NCI-H1694 treated with DMSO at 0.1 percent for 48 hours (cell line): ENCODE measurements at regions not wholly inside any gene's neighbourhood (a gene's known extent, or its start where the extent isn't known, plus 50 kb on each side); places are given as distances from the start of the nearest gene placed in this dataset.
"Not testable (repeated sequence)": the region's sequence is repeated elsewhere in the genome, so short reads cannot be mapped to it uniquely, and the experiment has no call there.

Experiments used
- DNase-seq: peaks from one replicate; lab custom pipeline; 2025; lab: John Stamatoyannopoulos, UW

DNA sequence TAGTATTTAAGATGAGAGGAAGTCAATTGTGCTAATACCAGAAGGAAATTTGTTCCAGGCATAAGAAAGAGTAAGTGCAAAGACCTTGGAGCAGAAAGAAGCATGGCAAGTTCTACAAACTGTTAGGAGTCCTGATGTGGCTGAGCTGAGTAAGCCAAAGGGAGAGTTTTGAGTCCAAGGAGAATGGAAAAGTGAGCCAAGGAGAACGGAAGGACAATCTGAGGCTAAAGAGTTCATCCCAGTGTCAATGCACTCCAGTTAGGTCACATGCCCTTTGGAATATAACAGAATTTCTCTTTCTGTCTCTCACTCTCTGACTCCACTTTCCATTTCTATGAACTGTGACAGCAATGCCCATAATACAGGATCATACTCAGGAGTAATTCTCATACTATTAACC, 224.7 kb downstream of the CAAP1 start:
- no peak for DNase-seq

- no peak for DNase-seq
These were observed 226.9 kb downstream of the CAAP1 start for GRCh38 chr9:26665666-26666065.

DNA sequence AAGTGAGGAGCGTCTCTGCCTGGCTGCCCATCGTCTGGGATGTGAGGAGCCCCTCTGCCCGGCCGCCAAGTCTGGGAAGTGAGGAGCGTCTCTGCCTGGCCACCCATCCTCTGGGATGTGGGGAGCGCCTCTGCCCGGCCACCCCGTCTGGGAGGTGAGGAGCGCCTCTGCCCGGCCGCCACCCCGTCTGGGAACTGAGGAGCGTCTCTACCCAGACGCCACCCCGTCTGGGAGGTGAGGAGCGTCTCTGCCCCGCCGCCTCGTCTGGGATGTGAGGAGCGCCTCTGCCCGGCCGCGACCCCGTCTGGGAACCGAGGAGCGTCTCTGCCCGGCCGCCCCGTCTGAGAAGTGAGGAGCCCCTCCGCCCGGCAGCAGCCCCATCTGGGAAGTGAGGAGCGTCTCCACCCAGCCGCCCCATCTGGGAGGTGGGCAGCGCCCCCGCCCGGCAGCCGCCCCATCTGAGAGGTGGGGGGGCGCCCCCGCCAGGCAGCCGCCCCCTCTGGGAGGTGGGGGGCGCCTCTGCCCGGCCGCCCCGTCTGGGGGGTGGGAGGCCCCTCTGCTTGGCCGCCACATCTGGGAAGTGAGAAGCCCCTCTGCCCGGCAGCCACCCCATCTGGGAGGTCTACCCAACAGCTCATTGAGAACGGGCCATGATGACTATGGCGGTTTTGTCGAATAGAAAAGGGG, 228.4 kb downstream of the CAAP1 start:
- not testable (repeated sequence) for DNase-seq

- DNase-seq, result no peak
These were observed 230.1 kb downstream of the CAAP1 start for GRCh38 chr9:26662476-26662875.

DNA sequence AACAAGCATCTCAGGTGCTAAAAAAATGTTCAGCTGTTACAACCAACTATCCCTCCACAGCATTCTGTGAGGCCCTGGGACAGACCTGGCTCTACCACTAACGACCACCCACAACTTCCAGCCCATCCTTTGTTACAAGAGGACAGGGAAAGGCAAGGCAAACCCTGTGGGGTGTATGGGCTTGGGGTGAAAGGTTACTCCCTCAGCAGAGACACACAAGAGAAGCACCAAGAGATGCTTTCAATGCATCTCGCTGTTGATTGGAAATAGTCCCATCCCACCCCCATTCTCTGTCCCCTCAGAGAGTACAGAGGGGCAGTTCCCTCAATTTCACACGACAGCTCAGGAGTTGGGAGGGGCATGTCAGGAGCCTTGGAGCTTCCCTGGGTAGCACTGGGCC, 234.1 kb downstream of the CAAP1 start:
- DNase-seq, result no peak

- no peak for DNase-seq
These were observed 234.6 kb downstream of the CAAP1 start for GRCh38 chr9:26657958-26658357.

DNA sequence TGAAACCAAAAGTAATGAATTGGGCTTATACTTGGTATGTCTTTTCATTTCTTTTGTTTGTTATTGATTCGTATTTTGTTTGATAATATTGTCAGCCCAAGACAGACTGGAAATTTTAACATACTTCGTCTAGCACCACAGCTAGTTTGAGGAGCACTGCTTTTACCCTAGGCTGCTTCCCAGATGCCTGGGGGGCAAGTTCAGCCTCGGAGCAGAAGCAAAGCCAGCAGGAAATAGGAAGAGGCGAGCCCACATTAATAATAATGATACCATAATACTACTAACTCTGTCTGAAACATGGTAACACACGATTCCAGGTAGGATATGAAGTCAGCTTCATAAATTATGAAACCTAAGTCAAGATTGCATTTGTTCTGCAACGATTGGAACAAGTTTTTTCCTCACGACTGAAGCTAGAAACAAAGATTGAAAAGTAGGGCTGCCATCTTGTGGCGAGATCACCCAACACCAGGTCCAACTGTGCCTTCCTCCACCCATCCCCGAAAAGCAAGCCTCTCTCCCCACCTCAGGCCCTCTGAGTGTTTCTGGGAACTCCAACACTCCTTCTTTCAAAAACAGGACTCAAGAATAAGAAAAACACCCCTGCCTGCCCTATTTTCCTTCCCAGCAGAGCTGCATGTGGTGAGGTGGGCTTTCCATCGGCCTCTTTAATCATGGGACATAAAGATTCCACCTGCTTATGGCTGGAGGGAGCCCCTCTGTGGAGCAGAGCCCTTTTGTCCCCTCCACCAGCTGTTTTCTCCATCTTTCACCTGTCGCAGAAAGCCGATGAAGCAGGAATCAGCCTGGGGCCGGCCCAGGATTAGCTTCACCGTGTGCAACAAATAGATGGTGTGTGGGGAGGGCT, 236.4 kb downstream of the CAAP1 start:
- DNase-seq, result no peak

DNA sequence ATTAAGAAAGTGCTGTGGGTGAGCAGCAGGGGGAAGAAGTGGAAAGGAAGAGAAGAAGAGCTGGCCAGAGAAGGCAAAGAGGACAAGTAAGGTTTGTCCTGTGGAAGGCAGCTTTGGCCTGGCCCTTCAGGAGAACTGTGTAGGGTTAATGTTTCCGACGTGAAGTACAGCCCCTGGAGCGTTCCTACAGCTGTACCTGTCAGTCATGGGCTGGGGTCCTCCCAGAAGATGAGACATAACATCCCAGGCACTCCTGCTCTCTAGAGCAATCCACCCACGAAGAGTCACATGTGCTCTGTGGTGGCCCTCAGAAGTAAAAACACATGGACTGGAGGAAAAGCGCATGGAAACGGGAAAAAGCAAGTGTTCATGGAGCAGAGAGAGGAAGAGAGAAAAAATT, 237.4 kb downstream of the CAAP1 start:
- DNase-seq, result no peak

- DNase-seq, result no peak
These were observed 242.3 kb downstream of the CAAP1 start for GRCh38 chr9:26650325-26650724.

DNA sequence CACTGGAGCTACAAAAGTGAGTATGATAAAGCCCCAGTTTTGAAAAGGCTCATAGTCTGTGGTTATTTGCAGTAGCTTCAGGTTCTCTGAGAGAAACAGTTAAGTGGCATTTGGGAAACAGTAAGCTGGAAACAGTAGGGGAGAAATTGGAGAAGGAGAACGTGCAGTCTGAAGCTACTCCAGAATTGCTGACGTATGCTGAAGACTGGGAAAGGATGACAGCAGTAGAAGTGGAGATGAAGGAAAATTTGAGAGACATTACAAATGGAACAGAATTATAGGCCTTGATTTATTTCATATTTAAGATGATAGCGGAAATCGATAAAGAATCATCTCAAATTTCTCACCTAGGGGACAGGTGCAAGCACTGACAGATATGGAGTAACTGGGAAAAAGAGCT, 248.8 kb downstream of the CAAP1 start:
- DNase-seq, result no peak

DNA sequence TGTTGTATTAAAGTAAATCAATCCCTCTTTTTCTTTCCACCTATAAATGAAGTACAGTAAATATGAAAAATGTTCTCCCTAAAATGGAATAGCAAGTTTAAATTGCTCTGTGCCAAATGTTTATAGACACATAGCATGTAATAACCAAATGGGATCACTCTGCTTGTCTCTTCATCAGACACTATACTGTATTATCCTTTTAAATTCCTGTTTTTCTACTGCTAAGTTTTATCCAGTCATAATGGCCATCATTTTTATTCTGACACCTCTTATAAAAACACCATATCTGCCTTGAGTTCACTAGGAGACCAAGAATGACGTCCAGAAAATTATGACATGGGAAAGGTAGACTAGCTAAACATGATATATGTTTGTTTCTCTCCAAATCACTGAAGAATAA, 252.8 kb downstream of the CAAP1 start:
- DNase-seq, result no peak

DNA sequence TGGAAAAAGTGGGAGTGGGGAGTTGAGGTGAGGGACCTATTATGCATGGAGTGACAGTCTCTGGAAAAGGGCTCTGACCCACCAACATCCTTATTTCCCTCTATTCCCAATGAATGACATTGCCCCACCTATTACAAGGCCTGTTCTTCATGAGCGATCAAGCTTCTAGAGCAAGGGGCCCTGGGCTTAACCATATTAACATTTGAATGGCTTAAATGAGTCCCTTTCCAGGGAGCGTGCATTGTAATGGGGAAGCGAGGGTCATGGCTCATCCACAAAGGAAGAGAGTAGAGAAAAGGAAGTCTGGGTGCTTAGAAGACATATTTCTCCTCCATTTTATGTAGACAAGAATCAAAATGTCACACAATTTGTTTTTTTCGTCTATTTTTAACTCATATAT, 255.5 kb downstream of the CAAP1 start:
- no peak for DNase-seq

DNA sequence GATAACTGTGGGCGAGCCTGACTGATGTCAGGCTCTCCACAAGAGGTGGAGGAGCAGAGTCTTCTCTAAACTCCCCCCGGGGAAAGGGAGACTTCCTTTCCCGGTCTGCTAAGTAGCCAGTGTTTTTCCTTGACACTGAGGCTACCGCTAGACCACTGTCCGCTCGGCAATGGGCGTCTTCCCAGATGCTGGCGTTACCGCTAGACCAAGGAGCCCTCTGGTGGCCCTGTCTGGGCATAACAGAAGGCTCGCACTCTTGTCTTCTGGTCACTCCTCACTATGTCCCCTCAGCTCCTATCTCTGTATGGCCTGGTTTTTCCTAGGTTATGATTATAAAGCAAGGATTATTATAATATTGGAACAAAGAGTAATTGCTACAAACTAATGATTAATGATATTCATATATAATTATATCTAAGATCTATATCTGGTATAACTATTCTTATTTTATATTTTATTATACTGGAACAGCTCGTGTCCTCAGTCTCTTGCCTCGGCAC, 278.7 kb downstream of the CAAP1 start:
- not testable (repeated sequence) for DNase-seq

- DNase-seq, result no peak
These were observed 280.4 kb downstream of the CAAP1 start for GRCh38 chr9:26612211-26612610.

- DNase-seq, result no peak
These were observed 285.8 kb downstream of the CAAP1 start for GRCh38 chr9:26606756-26607155.

- no peak for DNase-seq
These were observed 287.2 kb downstream of the CAAP1 start for GRCh38 chr9:26605367-26605766.

GRCh38 chr9:26604076-26604662, 288.4 kb downstream of the CAAP1 start:
- DNase-seq, result no peak

DNA sequence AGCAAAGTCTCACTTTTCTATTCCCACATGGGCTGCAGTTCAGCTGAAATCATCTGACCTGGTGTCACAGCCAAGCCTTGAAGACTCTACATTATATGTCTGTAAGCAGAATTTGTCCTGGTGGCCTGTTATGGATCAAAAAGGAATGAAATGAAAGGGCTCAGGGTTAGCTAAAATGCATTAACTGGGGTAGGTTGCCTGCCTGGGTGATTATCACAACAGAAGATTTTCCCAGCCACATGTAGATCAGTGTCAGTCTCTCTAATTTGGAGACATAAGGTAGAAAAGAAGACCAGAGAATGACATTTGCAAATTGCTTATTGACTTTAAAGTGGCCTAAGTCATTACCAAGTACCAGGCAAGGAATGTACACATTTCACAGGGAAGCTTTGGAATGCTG, 289.0 kb downstream of the CAAP1 start:
- no peak for DNase-seq

DNA sequence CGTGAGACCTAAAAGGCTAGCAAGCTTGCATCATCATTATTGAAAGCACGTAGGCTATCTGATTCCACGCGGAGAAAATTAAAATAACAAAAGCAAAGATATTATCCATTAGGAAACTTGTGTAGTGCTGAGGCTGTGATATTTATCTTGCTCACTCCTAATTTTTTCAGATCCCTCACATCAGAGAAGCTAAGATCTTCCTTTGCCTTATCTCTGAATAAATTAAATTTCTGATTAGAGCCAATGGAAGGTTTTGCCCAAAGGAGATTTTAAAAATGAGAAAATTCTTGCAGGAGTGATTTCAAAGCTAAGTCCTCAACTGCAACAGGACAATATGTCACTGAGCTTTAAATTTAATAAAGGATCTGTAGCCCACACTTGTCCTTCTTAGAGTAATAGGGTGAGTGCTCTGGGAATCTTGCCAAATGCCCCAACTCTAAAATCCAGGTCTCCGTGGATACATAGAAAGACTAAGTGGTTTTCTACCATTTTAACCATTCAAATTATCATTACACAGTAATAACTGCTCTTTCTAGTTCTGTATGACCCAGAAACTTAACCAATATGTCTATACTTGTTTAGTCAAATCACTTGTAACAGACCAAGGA, 295.0 kb downstream of the CAAP1 start:
- DNase-seq, result no peak

GRCh38 chr9:26579056-26579455, 313.5 kb downstream of the CAAP1 start:
- DNase-seq, result no peak

DNA sequence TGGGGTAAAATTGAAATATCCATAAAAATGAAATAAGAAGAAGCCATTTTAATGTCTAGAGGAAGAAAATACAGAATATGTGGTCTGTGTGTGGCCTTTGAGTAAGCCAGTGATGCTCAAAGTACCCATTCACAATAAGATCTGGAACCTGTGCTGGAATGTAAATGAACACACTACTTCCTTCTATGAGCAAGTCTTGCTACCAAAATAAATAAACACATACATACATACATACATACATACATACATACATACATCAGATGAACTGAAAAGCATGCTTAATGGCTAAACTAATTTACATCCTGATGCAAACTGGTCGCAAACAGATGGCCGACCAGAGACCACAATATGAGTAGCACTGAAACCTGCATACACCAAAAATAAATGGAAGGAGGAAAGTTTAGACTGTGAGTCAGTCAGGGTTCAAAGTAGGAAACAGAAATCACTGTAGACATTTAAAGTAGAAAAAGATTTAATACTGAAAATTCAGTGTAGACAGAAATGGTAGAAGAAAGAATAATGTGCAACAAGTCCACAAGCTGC, 317.6 kb downstream of the CAAP1 start:
- no peak for DNase-seq

DNA sequence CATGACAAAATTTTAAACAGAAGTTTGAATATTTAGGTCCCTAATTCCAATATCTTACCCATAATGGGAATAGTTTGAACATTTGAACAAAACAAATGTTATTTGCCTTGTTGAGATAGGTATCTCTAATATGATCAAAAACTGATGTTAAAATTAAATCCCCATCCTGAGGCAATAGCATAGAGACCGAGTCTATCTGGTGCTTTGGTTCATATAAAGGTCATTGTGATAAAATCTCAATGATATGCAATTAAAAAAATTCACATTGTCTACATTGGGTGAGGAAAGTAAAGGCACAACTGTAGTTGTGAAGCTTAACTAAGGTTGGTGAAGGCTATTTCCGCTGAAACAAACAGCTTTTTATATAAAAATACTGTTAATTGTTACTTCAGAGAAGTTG, 318.3 kb downstream of the CAAP1 start:
- DNase-seq, result no peak
